Right hindlimb (tissue), 1 donor: ENCODE measurements at regions not wholly inside any gene's neighbourhood (a gene's known extent, or its start where the extent isn't known, plus 50 kb on each side); places are given as distances from the start of the nearest gene placed in this dataset.

Experiments
- DNase-seq: peaks from one replicate; pipeline ENCODE4 v3.0.0-alpha.2; 2018

GRCh38 chr9:90287567-90288274, 354.9 kb downstream of the DIRAS2 start:
- no peak for DNase-seq

GRCh38 chr9:90288275-90288639, 354.4 kb downstream of the DIRAS2 start:
- DNase-seq = no peak

GRCh38 chr9:90290716-90291485, 351.7 kb downstream of the DIRAS2 start:
- DNase-seq = no peak

GRCh38 chr9:90296539-90296938, 346.1 kb downstream of the DIRAS2 start:
- DNase-seq = peak; percentile 28

GRCh38 chr9:90299968-90300367, 342.7 kb downstream of the DIRAS2 start:
- DNase-seq = no peak

GRCh38 chr9:90300611-90301276, 341.9 kb downstream of the DIRAS2 start:
- DNase-seq = no peak

- peak; percentile 59 for DNase-seq
These were observed 341.4 kb downstream of the DIRAS2 start for GRCh38 chr9:90301277-90301653.

- no peak for DNase-seq
These were observed 339.0 kb downstream of the DIRAS2 start for GRCh38 chr9:90303655-90304054.

GRCh38 chr9:90306158-90306557, 336.5 kb downstream of the DIRAS2 start:
- no peak for DNase-seq

GRCh38 chr9:90307167-90307833, 335.3 kb downstream of the DIRAS2 start:
- peak; percentile 88 for DNase-seq

- DNase-seq = no peak
These were observed 334.7 kb downstream of the DIRAS2 start for GRCh38 chr9:90307891-90308290.

- peak; percentile 49 for DNase-seq
These were observed 333.9 kb downstream of the DIRAS2 start for GRCh38 chr9:90308691-90309090.

GRCh38 chr9:90309809-90310520, 332.7 kb downstream of the DIRAS2 start:
- DNase-seq = no peak

GRCh38 chr9:90310521-90310876, 332.1 kb downstream of the DIRAS2 start:
- DNase-seq = no peak

- DNase-seq = no peak
These were observed 330.8 kb downstream of the DIRAS2 start for GRCh38 chr9:90311811-90312210.

- no peak for DNase-seq
These were observed 320.3 kb downstream of the DIRAS2 start for GRCh38 chr9:90322296-90322695.

GRCh38 chr9:90325913-90326653, 316.5 kb downstream of the DIRAS2 start:
- no peak for DNase-seq

GRCh38 chr9:90330231-90330630, 312.4 kb downstream of the DIRAS2 start:
- no peak for DNase-seq

- no peak for DNase-seq
These were observed 310.6 kb downstream of the DIRAS2 start for GRCh38 chr9:90331826-90332575.

GRCh38 chr9:90333226-90333625, 309.4 kb downstream of the DIRAS2 start:
- no peak for DNase-seq

- no peak for DNase-seq
These were observed 302.2 kb downstream of the DIRAS2 start for GRCh38 chr9:90340421-90340820.
